GM12878 (cell line): ENCODE measurements at regions not wholly inside any gene's neighbourhood (a gene's known extent, or its start where the extent isn't known, plus 50 kb on each side); places are given as distances from the start of the nearest gene placed in this dataset.

Source experiments
- ATAC-seq: fragments of 200-7000 bp; cut with Tn5 transposase; 3 replicates; pipeline ENCODE4 v1.9.1; 2020; ENCODE audit warnings: mild to moderate bottlenecking, moderate library complexity
- BruUV-seq: library from RNA; stranded (reverse); fragments of 400-500 nt; replicated peaks from 2 replicates; lab custom pipeline; 2021; lab: Mats Ljungman, UMichigan
- CTCF ChIA-PET: fragments of 300-600 bp; sonication (Branson Sonifier 250); formaldehyde crosslinking; extraction: SDS; loops from one replicate; lab custom pipeline; 2021; ENCODE audit warnings: inconsistent platforms; lab: Yijun Ruan, JAX
- POLR2A ChIA-PET: fragments of 350-600 bp; formaldehyde crosslinking; extraction: SDS; loops from one replicate; lab custom pipeline; 2021; ENCODE audit warnings: inconsistent platforms; lab: Charles Lee
- RAD21 ChIA-PET: fragments of 300-600 bp; sonication (Branson Sonifier 250); formaldehyde crosslinking; loops from one replicate; lab custom pipeline; 2023; ENCODE audit warnings: antibody characterized with exemption; ENCODE audit not compliant: unreplicated experiment; lab: Charles Lee
- SMC1A ChIA-PET: fragments of 300-600 bp; sonication (Branson Sonifier 250); formaldehyde crosslinking; loops from one replicate; lab custom pipeline; 2023; ENCODE audit not compliant: unreplicated experiment, uncharacterized antibody; lab: Charles Lee
- DNase-seq: peaks from one replicate; pipeline ENCODE4 v3.0.0-alpha.2; 2011; ENCODE audit warnings: low read depth, low spot score
- FAIRE-seq: peaks from 3 replicates; lab custom pipeline; 2011; peaks lifted over from hg19 to GRCh38; lab: Jason Lieb, UNC
- H2AFZ ChIP-seq: 2 replicates; pipeline ENCODE4 v1.6.0; 2011; ENCODE audit warnings: low read depth, low read length, control low read depth; ENCODE audit not compliant: control insufficient read depth
- H3K27ac ChIP-seq: 2 replicates; pipeline ENCODE4 v1.5.1; 2011; ENCODE audit warnings: control low read depth; ENCODE audit not compliant: control insufficient read depth, insufficient read depth
- H3K27me3 ChIP-seq, 2 experiments: replicated peaks in 1 of 2; 2 replicates each; pipeline versions ENCODE4 v1.6.0 to v1.6.1; 2011; ENCODE audit warnings: low read length in 1 of 2; ENCODE audit not compliant: control insufficient read depth in 2 of 2, insufficient read depth in 2 of 2
- H3K36me3 ChIP-seq, 2 experiments: 2 replicates each; pipeline ENCODE4 v1.5.1; 2011; ENCODE audit warnings: low read length in 1 of 2; ENCODE audit not compliant: control insufficient read depth in 2 of 2, insufficient read depth in 2 of 2
- H3K4me1 ChIP-seq: 2 replicates; pipeline ENCODE4 v1.6.1; 2011; ENCODE audit warnings: mild to moderate bottlenecking, low read length, moderate library complexity, mixed read lengths; ENCODE audit not compliant: control insufficient read depth, insufficient read depth
- H3K4me2 ChIP-seq: 2 replicates; pipeline ENCODE4 v1.6.0; 2011; ENCODE audit warnings: control low read depth; ENCODE audit not compliant: control insufficient read depth, insufficient read depth
- H3K4me3 ChIP-seq: fragments of 200-600 bp; sonication (generic); 2 replicates; pipeline ENCODE4 v1.5.1; 2016
- H3K79me2 ChIP-seq: 2 replicates; pipeline ENCODE4 v1.6.0; 2011; ENCODE audit warnings: low read length; ENCODE audit not compliant: control insufficient read depth, insufficient read depth
- H3K9ac ChIP-seq: 2 replicates; pipeline ENCODE4 v1.8.0; 2011; ENCODE audit warnings: low read length, control low read depth, mixed read lengths; ENCODE audit not compliant: control insufficient read depth, insufficient read depth
- H3K9me3 ChIP-seq: replicated peaks from 3 replicates; pipeline ENCODE4 v1.5.1; 2011; ENCODE audit warnings: mild to moderate bottlenecking, low read length; ENCODE audit not compliant: control insufficient read depth, insufficient read depth
- H4K20me1 ChIP-seq: 2 replicates; pipeline ENCODE4 v1.6.0; 2011; ENCODE audit not compliant: control insufficient read depth, insufficient read depth
- BACH1 ChIP-seq: fragments of 450-650 bp; IDR thresholded peaks from 2 replicates; pipeline ENCODE4 v1.6.1; 2017; ENCODE audit warnings: mild to moderate bottlenecking, borderline replicate concordance
- BRCA1 ChIP-seq: IDR thresholded peaks from 2 replicates; pipeline ENCODE4 v1.6.1; 2011; ENCODE audit warnings: low read depth, low read length, improper control_type of control experiment
- EP300 ChIP-seq, 2 experiments: fragments of 150-350 bp in 1 of 2; IDR thresholded peaks; 2 replicates each; pipeline ENCODE4 v1.6.1; 2011 to 2012; ENCODE audit warnings: low read depth in 2 of 2, low read length in 2 of 2, borderline replicate concordance in 1 of 2, improper control_type of control experiment in 1 of 2, inconsistent platforms in 1 of 2; ENCODE audit not compliant: control insufficient read depth in 1 of 2
- ETV6 ChIP-seq, 2 experiments: fragments of 450-650 bp in 1 of 2; IDR thresholded peaks in 1 of 2; conservative IDR thresholded peaks in 1 of 2; 2 replicates each; pipeline ENCODE4 v1.6.1; 2014; ENCODE audit warnings: antibody characterized with exemption in 1 of 2, borderline replicate concordance in 1 of 2, low read depth in 1 of 2, mild to moderate bottlenecking in 1 of 2, moderate library complexity in 1 of 2
- EZH2 ChIP-seq: IDR thresholded peaks from 2 replicates; pipeline ENCODE4 v1.6.1; 2012; ENCODE audit warnings: low read depth, mild to moderate bottlenecking, control low read depth, inconsistent platforms, low read length, borderline replicate concordance; ENCODE audit not compliant: control insufficient read depth
- HDAC2 ChIP-seq: fragments of 200-600 bp; sonication (generic); IDR thresholded peaks from 2 replicates; pipeline ENCODE4 v1.6.1; 2017
- MEF2B ChIP-seq: fragments of 450-650 bp; IDR thresholded peaks from 2 replicates; pipeline ENCODE4 v1.6.1; 2018; ENCODE audit warnings: mild to moderate bottlenecking, moderate library complexity; ENCODE audit not compliant: partially characterized antibody, poor library complexity, severe bottlenecking
- MTA3 ChIP-seq: IDR thresholded peaks from 2 replicates; pipeline ENCODE4 v1.6.1; 2012; ENCODE audit warnings: low read length, inconsistent platforms, borderline replicate concordance
- MYC ChIP-seq: IDR thresholded peaks from 2 replicates; pipeline ENCODE4 v1.6.1; 2011; ENCODE audit warnings: mild to moderate bottlenecking, low read length, moderate library complexity, inconsistent platforms; ENCODE audit not compliant: insufficient read depth, insufficient replicate concordance, insufficient read length, severe bottlenecking
- NKRF ChIP-seq: fragments of 450-650 bp; conservative IDR thresholded peaks from 2 replicates; pipeline ENCODE4 v1.6.1; 2017; ENCODE audit warnings: mild to moderate bottlenecking, moderate library complexity
- NR2C2 ChIP-seq: IDR thresholded peaks from 2 replicates; pipeline ENCODE4 v1.6.1; 2011; ENCODE audit warnings: borderline replicate concordance, low read depth; ENCODE audit not compliant: control insufficient read depth, insufficient read length
- POLR2A ChIP-seq: IDR thresholded peaks from 2 replicates; pipeline ENCODE4 v1.6.1; 2011; ENCODE audit warnings: low read depth, mild to moderate bottlenecking, low read length
- RELA ChIP-seq: fragments of 450-650 bp; IDR thresholded peaks from 2 replicates; pipeline ENCODE4 v1.8.0; 2014; ENCODE audit warnings: borderline replicate concordance; ENCODE audit not compliant: partially characterized antibody
- RUNX3 ChIP-seq: IDR thresholded peaks from 2 replicates; pipeline ENCODE4 v1.6.1; 2012; ENCODE audit warnings: low read length, inconsistent platforms
- SIX5 ChIP-seq: IDR thresholded peaks from 2 replicates; pipeline ENCODE4 v1.6.1; 2011; ENCODE audit warnings: mild to moderate bottlenecking, low read depth, low read length, moderate library complexity; ENCODE audit not compliant: severe bottlenecking
- SMAD5 ChIP-seq: IDR thresholded peaks from 2 replicates; pipeline ENCODE4 v1.6.1; 2016; ENCODE audit warnings: antibody characterized with exemption, low read depth
- SPI1 ChIP-seq: IDR thresholded peaks from 2 replicates; pipeline ENCODE4 v1.6.1; 2011; ENCODE audit warnings: low read depth, mild to moderate bottlenecking, low read length, moderate library complexity, borderline replicate concordance; ENCODE audit not compliant: insufficient read depth
- WGBS: methylation state at CpG from one replicate; pipeline ENCODE4 v1.1.6; 2016; ENCODE audit warnings: low lambda C conversion rate; ENCODE audit not compliant: insufficient replicate concordance, insufficient coverage; ENCODE audit errors: missing lambda C conversion rate; 5-methylcytosine and 5-hydroxymethylcytosine counted together
- in situ Hi-C: fragments of 300-500 bp; cut with MboI; formaldehyde crosslinking; loops from 9 replicates; pipeline ENCODE4 v1.14.3; 2018; ENCODE audit warnings: mixed read lengths
- intact Hi-C: fragments of 100-400 bp; cut with micrococcal nuclease; formaldehyde crosslinking; loops from one replicate; pipeline ENCODE4 v1.14.2; 2022; ENCODE audit not compliant: unreplicated experiment

- no peaks in the 10 kb centered on the region for H3K9me3 ChIP-seq
- ChIA-PET SMC1A (no interaction called here), POLR2A (no interaction called here), CTCF (no interaction called here), RAD21 (no interaction called here)
- H3K36me3 ChIP-seq: no peaks in the 10 kb centered on the region
- no peak overlapping the region for H3K4me2 ChIP-seq
- no peak overlapping the region for H3K9ac ChIP-seq
- in situ Hi-C loops: loop anchor here (5.0 kb wide), 1 partner anchor 43 kb away; no protein-coding TSS in a partner anchor
- H3K27me3 ChIP-seq: no peaks in the 10 kb centered on the region
- H2AFZ ChIP-seq: no peak overlapping the region
- no peaks in the 10 kb centered on the region for H3K79me2 ChIP-seq
- ATAC-seq (no peak), FAIRE-seq (no peak), DNase-seq (no peak)
- H3K27ac ChIP-seq: no peak overlapping the region
- 0% methylated on average over 2 of the region's 2 CpGs for WGBS
- intact Hi-C loops: no loop called here
- H3K4me1 ChIP-seq: no peaks in the 10 kb centered on the region
- TF ChIP-seq RUNX3: no peak
- no peak for TF ChIP-seq BACH1
- TF ChIP-seq NKRF: no peak
- no peak for TF ChIP-seq EZH2
- TF ChIP-seq MYC: no peak
- no peak for TF ChIP-seq NR2C2
- TF ChIP-seq MEF2B: no peak
- TF ChIP-seq RELA: no peak
- TF ChIP-seq BRCA1: no peak
- TF ChIP-seq SIX5: no peak
- no peak for TF ChIP-seq ETV6 (conservative IDR thresholded peaks at IDR 0.05 in 1 of 2, IDR thresholded peaks at IDR 0.05 in 1 of 2; ENCODE audit: borderline replicate concordance in 1 of 2, low read depth in 1 of 2)
- no peak for TF ChIP-seq SMAD5
- no peak for TF ChIP-seq EP300 (IDR thresholded peaks at IDR 0.05; ENCODE audit: borderline replicate concordance in 1 of 2, control insufficient read depth in 1 of 2, low read depth in 2 of 2, low read length in 2 of 2)
- TF ChIP-seq MTA3: no peak
- TF ChIP-seq SPI1: no peak
- no peak for TF ChIP-seq POLR2A
- no peak for TF ChIP-seq HDAC2
- no peak overlapping the region for H3K4me3 ChIP-seq
- no TSS peak for BruUV-seq
- no peaks in the 10 kb centered on the region for H4K20me1 ChIP-seq
Observed at GRCh38 chr9:86679909-86680308, 267.4 kb downstream of the GAS1 start.
